GM18520 (cell line): ENCODE measurements at regions not wholly inside any gene's neighbourhood (a gene's known extent, or its start where the extent isn't known, plus 50 kb on each side); places are given as distances from the start of the nearest gene placed in this dataset.
"Not testable (repeated sequence)": the region's sequence is repeated elsewhere in the genome, so short reads cannot be mapped to it uniquely, and the experiment has no call there.

ENCODE experiments used
- ATAC-seq: cut with Tn5 transposase; IDR thresholded peaks from one replicate; pipeline ENCODE4 v1.9.1; 2021; ENCODE audit not compliant: unreplicated experiment

DNA sequence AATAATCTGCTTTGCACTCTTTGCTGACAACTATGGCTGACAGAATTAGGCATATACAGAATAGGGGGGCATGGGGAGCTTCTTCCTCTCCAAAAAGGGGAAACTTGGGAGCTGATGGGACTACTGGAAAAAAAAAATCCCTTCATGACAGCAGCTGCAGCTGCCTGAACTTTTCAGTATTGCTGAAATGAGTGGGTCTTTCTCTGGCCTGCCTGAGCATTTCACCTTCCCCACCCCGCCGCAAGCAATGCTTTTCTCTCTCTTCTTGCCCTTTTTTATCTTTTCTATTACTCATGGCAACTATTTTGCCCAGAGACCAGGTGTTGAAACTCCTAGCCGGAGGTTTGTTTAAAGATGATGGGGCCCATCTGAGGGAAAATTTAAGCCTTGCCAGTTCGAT, 244.9 kb downstream of the SEMA3D start:
- no peak for ATAC-seq

- ATAC-seq, result no peak
Observed at GRCh38 chr7:84941291-84941690, 245.6 kb downstream of the SEMA3D start.

DNA sequence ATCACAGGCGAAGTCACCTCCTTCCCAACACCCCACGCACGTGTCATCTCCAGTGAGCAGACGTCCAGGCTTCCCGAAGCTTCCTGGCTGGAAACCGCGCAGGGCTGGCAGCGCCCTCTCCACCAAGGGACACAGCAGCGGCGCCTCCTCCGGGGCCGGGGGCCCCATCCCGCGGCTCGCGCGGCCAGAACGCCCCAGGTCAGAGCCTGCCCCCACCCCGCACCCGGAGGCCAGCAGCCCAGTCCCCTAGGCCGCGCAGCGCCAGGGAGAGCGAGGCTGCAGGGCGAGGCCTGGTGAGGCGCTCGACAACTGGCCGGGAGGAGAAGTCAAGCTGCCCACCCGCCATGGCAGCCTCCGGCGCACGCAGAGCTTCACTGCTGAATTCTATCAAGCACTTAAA, 247.0 kb downstream of the SEMA3D start:
- ATAC-seq, result no peak

DNA sequence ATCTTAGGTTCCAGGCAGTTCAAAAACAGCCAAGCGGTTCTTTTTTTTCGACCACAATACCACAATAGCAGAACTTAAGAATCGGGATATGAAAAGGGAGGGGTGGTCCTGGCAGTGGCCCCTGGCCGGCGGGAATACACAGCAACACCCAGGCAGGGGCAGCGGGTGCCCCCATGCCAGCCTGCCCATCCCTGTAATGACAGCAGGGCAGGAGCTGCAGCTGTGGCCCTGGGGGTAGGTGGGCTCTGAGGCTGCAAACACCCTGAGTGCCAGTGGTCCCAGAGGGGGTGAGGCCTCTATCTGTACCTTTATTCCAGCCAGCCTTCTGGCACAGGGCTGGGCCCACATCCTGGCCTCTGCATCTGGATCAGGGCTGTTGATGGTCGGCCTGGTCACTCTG, 247.4 kb downstream of the SEMA3D start:
- ATAC-seq, result no peak

GRCh38 chr7:84924353-84924752, 262.5 kb downstream of the SEMA3D start:
- no peak for ATAC-seq

DNA sequence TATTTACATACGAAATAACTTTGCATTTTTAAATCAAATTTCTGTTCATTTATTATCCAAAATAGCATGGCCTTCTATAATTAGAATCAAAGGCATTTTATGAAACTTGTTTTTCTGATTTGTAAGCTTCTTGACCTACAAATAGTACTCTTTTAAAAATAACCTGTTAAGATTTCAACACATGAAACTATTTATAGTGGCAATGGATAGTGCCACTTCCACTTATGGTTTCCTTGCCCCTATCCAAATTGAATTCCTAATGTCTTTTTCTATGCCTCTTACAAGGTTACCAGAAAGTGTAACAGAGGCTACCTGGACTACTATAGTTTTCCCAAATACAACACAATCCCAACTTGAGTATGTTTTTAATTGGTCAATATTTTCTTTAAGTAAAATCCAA, 263.5 kb downstream of the SEMA3D start:
- no peak for ATAC-seq

DNA sequence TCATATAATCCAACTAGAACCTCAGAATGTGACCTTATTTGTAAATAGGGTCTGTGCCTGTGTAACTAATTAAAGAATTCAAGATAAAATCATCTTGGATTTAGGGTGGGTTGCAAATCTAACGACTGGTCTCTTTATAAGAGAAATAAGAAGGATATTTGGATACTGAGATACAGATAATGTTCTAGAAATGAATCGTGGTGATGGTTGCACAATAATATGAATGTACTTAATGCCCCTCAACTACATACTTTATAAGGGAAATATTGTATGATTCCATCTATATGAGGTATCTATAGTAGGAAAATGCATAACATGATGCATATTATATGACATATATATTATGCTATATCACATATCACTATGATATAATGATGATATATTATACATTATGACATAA, 265.7 kb downstream of the SEMA3D start:
- ATAC-seq, result no peak

GRCh38 chr7:84916973-84917372, 269.9 kb downstream of the SEMA3D start:
- not testable (repeated sequence) for ATAC-seq

GRCh38 chr7:84916161-84916560, 270.7 kb downstream of the SEMA3D start:
- no peak for ATAC-seq

- no peak for ATAC-seq
Observed at GRCh38 chr7:84914598-84914997, 272.3 kb downstream of the SEMA3D start.

DNA sequence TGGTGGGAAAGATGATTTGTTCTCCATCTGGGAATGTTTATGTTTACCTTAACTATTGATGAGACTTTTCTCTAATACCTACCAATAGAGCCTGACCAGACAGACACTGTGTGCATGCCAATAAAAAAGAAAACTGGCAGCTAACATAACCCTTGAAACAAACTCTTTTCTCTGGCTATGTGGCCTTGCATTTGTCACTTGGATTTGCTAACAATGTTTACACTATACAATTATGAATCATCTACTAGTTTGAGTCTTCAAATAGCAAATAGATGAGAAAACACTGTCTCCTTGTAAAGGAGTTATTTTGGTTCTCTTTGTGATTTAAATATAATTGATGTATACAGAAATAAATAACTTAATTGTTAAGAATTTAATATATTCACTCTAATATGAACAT, 273.1 kb downstream of the SEMA3D start:
- no peak for ATAC-seq

DNA sequence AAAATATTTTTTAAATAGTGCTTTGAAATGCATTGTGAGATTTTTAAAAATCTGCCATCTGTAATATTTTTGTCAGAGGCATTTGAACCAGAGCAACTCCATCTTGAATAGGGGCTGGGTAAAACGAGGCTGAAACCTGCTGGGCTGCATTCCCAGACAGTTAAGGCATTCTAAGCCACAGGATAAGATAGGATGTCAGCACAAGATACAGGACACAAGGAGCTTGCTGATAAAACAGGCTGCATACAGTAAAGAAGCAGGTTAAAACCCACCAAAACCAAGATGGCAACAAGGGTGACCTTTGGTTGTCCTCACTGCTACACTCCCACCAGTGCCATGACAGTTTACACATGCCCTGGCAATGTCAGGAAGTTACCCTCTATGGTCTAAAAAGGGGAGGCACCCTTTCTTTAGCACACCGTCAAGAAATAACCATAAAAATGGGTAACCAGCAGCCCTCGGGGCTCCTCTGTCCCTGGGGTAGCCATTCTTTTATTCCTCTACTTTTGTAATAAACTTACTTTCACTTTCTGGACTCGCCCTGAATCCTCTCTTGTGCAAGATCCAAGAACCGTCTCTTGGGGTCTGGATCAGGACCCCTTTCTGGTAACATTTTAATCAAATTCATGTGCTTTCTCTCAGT, 273.7 kb downstream of the SEMA3D start:
- no peak for ATAC-seq

GRCh38 chr7:84912537-84912936, 274.3 kb downstream of the SEMA3D start:
- no peak for ATAC-seq

DNA sequence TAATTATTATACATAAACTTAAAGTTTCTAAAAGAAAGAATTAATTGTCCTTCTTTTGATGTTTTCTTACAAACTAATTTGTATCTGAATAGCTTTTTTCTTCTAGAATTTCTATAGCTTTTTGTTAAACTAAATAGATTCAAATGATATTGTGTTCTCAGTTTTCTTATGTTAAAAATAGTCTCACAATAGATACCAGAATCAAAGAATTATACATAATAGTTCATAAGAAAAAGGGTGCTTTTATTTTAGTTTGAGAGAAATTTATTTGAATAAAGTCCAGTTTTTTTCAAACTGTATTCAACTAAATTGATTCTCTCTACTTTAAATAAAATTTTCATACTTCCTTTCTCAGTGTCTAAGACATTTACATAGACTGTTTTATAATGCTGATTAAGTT, 274.8 kb downstream of the SEMA3D start:
- ATAC-seq, result no peak

DNA sequence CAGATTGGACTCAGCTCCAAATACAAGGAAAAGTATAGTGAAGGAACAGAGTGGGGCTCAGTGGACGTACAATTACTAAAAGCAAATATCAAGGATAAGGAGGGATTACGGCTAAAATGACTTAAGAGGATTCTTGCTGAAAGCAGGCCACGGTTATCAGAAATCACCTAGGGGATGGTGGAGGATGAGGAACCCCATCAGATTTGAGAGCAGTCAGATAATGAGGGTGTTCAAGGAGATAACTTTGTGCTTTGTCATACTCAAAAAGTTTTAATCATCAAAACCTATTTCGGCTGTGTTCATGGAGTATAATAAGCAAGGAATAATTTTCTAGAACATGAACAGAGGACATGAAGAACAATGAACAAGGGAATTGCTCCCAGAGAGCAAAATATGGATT, 275.8 kb downstream of the SEMA3D start:
- no peak for ATAC-seq

GRCh38 chr7:84910322-84910721, 276.5 kb downstream of the SEMA3D start:
- ATAC-seq, result not testable (repeated sequence)

DNA sequence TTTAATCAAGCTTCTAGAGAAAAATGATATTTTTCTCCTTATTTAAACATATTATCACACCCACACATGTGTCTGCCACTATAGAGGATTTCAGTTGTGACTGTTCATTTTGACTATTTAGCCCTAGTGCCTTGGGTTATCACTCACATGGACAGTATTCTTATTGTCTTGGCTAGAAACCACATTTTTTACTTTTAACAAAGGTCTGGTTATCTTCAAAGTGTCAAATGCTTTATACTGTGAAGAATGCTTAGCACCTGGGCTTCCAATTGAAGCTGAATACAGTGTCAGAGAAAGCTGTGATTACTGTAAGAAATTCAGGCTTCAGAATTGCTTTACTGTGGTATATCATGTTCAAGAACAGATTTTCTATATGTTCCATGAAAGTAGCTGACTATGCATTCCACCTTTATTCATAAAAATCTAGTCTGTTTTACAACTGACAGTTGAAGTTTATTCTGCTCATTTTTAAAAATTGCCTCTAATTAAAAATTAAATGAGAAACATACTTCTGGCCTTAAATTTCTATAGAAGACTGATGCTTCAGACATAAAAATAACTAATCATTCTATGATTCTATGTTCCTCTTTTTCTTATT, 278.6 kb downstream of the SEMA3D start:
- ATAC-seq, result no peak

DNA sequence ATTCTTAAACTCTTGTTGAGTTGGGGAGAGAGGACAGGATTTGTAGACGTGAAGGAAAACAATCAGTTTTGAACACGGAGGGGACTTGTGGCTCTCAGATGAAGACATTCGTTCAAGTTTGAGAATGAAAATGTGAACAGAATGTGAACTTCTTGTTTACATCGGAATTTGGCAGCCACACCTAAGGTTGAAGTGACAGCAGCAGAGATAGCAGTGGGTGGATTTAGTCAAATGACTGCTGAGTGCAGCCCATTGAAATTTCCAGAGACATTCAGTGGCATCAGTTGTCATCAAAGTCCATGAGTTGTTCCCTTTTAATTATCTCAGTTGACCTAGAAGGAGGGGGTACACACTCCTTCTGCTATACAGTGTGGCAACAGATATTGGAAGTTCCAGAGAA, 280.0 kb downstream of the SEMA3D start:
- no peak for ATAC-seq

GRCh38 chr7:84904561-84904960, 282.3 kb downstream of the SEMA3D start:
- no peak for ATAC-seq

DNA sequence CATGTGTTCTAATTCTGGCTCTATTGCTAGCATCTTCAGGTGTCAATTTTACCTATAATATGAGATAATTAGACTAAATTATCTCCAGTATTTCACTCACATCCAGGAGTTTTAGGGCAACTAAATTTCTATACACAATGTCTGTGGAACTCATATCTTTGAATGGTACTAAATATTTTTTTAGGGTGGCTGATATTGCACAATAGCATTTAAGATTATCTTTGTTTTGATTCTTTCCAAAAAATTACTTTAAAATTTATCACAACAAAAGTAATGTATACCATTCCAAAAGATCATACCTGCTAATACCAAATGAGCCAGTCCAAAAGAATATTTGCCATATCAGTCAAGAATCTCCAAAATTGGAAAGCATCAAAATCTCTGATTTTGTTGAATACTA, 285.5 kb downstream of the SEMA3D start:
- ATAC-seq, result no peak

- no peak for ATAC-seq
Observed at GRCh38 chr7:84900215-84900614, 286.6 kb downstream of the SEMA3D start.

- no peak for ATAC-seq
Observed at GRCh38 chr7:84895563-84895962, 291.3 kb downstream of the SEMA3D start.

DNA sequence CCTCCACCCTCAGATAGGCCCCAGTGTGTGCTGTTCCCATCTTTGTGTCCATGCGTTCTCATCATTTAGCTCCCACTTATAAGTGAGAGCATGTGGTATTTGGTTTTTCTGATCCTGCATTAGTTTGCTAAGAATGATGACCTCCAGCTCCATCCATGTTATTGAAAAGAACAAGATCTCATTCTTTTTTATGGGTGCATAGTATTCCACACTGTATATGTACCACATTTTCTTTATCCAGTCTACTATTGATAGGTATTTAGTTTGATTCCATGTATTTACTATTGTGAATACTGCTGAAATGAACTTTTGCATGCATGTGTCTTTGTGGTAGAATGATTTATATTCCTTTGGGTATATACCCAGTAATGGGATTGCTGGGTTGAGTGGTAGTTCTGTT, 303.3 kb downstream of the SEMA3D start:
- ATAC-seq, result not testable (repeated sequence)
